ENCODE measurements at regions not wholly inside any gene's neighbourhood (a gene's known extent, or its start where the extent isn't known, plus 50 kb on each side); places are given as distances from the start of the nearest gene placed in this dataset.

- TF ChIP-seq CTCF (IDR thresholded peaks at IDR 0.05) (no peak), POLR2AphosphoS5 (IDR thresholded peaks at IDR 0.05) (no peak), EP300 (IDR thresholded peaks at IDR 0.05) (no peak)
These were observed 402.4 kb downstream of the SRGAP2C start for GRCh38 chr1:121587230-121587569.

Data from upper lobe of left lung (tissue), 4 donors.